HG02763 (cell line): ENCODE measurements at regions not wholly inside any gene's neighbourhood (a gene's known extent, or its start where the extent isn't known, plus 50 kb on each side); places are given as distances from the start of the nearest gene placed in this dataset.

Experiments used
- ATAC-seq: cut with Tn5 transposase; IDR thresholded peaks from one replicate; pipeline ENCODE4 v1.9.1; 2021; ENCODE audit warnings: mild to moderate bottlenecking, moderate library complexity; ENCODE audit not compliant: unreplicated experiment

GRCh38 chr13:107518292-107518691 is 697.0 kb downstream of the LIG4 start:
- no peak for ATAC-seq

GRCh38 chr13:107516517-107516916 is 698.8 kb downstream of the LIG4 start:
- ATAC-seq = no peak

GRCh38 chr13:107512551-107512950 is 702.8 kb downstream of the LIG4 start:
- no peak for ATAC-seq

GRCh38 chr13:107497661-107498060 is 717.7 kb downstream of the LIG4 start:
- ATAC-seq = no peak

- ATAC-seq = no peak
These were observed 722.1 kb downstream of the LIG4 start for GRCh38 chr13:107493266-107493665.

- no peak for ATAC-seq
These were observed 732.6 kb downstream of the LIG4 start for GRCh38 chr13:107482688-107483087.

- no peak for ATAC-seq
These were observed 735.2 kb downstream of the LIG4 start for GRCh38 chr13:107480130-107480529.

- ATAC-seq = no peak
These were observed 737.5 kb downstream of the LIG4 start for GRCh38 chr13:107477772-107478379.

- no peak for ATAC-seq
These were observed 739.4 kb downstream of the LIG4 start for GRCh38 chr13:107475753-107476453.

- ATAC-seq = no peak
These were observed 742.1 kb downstream of the LIG4 start for GRCh38 chr13:107473253-107473652.

GRCh38 chr13:107466326-107467099 is 748.8 kb downstream of the LIG4 start:
- ATAC-seq = no peak

- no peak for ATAC-seq
These were observed 752.8 kb downstream of the LIG4 start for GRCh38 chr13:107462501-107462900.

GRCh38 chr13:107461751-107462150 is 753.6 kb downstream of the LIG4 start:
- ATAC-seq = no peak

GRCh38 chr13:107459430-107459829 is 755.9 kb downstream of the LIG4 start:
- ATAC-seq = no peak

- no peak for ATAC-seq
These were observed 757.1 kb downstream of the LIG4 start for GRCh38 chr13:107458269-107458668.

GRCh38 chr13:107457686-107458085 is 757.6 kb downstream of the LIG4 start:
- ATAC-seq = no peak

- no peak for ATAC-seq
These were observed 758.9 kb downstream of the LIG4 start for GRCh38 chr13:107456431-107456830.

- no peak for ATAC-seq
These were observed 762.5 kb downstream of the LIG4 start for GRCh38 chr13:107452833-107453232.

GRCh38 chr13:107450931-107451330 is 764.4 kb downstream of the LIG4 start:
- no peak for ATAC-seq

- no peak for ATAC-seq
These were observed 764.9 kb downstream of the LIG4 start for GRCh38 chr13:107450431-107450830.

- ATAC-seq = no peak
These were observed 767.7 kb downstream of the LIG4 start for GRCh38 chr13:107447591-107447990.

- no peak for ATAC-seq
These were observed 774.1 kb downstream of the LIG4 start for GRCh38 chr13:107441279-107441678.
